Stimulated activated effector memory CD8-positive, alpha-beta T cell treated with anti-CD3 and anti-CD28 coated beads, Interleukin-12 subunit alpha, Interleukin-12 subunit beta, amount 100 ng/mL, for 72 hours (primary cell): ENCODE measurements at regions not wholly inside any gene's neighbourhood (a gene's known extent, or its start where the extent isn't known, plus 50 kb on each side); places are given as distances from the start of the nearest gene placed in this dataset.
"Not testable (repeated sequence)": the region's sequence is repeated elsewhere in the genome, so short reads cannot be mapped to it uniquely, and the experiment has no call there.

Experiments used
- ATAC-seq: fragments of 150-1000 bp; cut with Tn5 transposase; 2 replicates; pipeline ENCODE4 v1.10.0; 2021
- DNase-seq, 2 donors: peaks; one replicate each; pipeline ENCODE4 v3.0.0; 2021 to 2022; ENCODE audit warnings: low spot score in 2 of 2
- H3K27ac Mint-ChIP-seq: one replicate; pipeline ENCODE4 v1.8.0; 2022; ENCODE audit warnings: mild to moderate bottlenecking, mixed read lengths
- H3K36me3 Mint-ChIP-seq: one replicate; pipeline ENCODE4 v1.8.0; 2022; ENCODE audit warnings: mild to moderate bottlenecking, mixed read lengths
- H3K4me1 Mint-ChIP-seq: one replicate; pipeline ENCODE4 v1.8.0; 2022; ENCODE audit warnings: mixed read lengths
- H3K4me3 Mint-ChIP-seq: one replicate; pipeline ENCODE4 v1.8.0; 2022; ENCODE audit warnings: mild to moderate bottlenecking, mixed read lengths
- H3K9me3 Mint-ChIP-seq: one replicate; pipeline ENCODE4 v1.8.0; 2022; ENCODE audit warnings: mixed read lengths

GRCh38 chrX:55928529-55928928 is 211.0 kb downstream of the RRAGB start:
- ATAC-seq, H3K27ac Mint-ChIP-seq, H3K4me3 Mint-ChIP-seq, DNase-seq, H3K36me3 Mint-ChIP-seq, H3K4me1 Mint-ChIP-seq: not testable (repeated sequence)
- peaks cover 10% of the 10 kb centered on the region for H3K9me3 Mint-ChIP-seq
